GM18505 (cell line): ENCODE measurements at regions not wholly inside any gene's neighbourhood (a gene's known extent, or its start where the extent isn't known, plus 50 kb on each side); places are given as distances from the start of the nearest gene placed in this dataset.

ENCODE experiments used
- ATAC-seq: cut with Tn5 transposase; IDR thresholded peaks from one replicate; pipeline ENCODE4 v1.9.1; 2021; ENCODE audit not compliant: unreplicated experiment
- POLR2A ChIP-seq: IDR thresholded peaks from 4 replicates; pipeline ENCODE4 v1.6.1; 2011; ENCODE audit warnings: borderline replicate concordance; ENCODE audit not compliant: insufficient read depth, insufficient read length; ENCODE audit errors: extremely low read depth

DNA sequence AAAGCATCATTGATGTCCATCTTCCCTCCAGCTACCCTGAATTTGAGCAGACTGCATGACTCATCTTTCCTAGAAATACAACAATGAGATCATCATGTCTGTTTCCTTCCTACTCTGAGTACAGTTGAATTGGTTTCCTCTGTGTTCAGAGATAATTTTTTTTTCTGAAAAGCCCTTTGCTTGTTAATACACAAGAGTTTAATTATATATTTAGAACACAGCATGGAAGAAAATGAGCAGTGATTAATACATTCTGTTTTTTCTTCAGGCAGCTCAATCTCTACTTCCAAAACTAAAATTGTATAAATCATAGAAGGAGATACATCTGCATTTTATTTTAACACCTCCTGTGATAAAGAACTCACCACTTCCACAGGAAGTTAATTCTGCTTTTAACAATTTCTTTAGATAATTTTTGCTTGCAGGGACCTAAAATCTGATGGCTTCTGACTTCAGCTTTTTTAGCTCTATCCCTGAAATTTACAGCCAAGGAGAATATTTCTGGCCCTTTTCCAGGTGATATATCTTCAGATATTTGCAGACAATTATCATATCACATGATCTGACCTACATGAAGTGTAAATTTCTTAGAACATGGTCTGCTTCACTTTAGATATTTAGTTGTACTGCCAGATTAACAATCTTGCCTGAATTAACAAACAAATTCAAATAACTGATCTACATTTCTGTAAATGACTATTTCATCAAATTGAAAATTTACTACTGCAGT, 249.0 kb downstream of the TRIB2 start:
- ATAC-seq = no peak
- no peak for TF ChIP-seq POLR2A

DNA sequence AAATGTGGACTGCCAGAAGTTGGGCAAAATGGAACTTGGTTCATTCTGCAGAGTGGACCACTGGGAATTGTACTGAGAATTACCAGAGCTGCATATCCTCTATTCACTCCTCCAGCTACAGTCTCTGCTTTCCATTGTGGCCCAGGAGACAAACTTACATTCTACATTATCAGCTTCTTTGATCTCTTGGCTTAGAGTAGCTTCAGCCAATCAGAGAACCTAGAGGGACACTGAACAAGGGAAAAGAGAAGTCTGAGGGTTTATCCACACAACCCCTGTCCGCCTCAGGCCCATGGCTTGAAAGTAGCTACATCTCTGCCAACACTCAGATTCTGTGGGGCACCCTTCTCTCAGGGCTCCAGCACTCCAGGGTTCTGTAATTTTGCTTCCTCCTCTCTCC, 251.1 kb downstream of the TRIB2 start:
- no peak for TF ChIP-seq POLR2A
- no peak for ATAC-seq

DNA sequence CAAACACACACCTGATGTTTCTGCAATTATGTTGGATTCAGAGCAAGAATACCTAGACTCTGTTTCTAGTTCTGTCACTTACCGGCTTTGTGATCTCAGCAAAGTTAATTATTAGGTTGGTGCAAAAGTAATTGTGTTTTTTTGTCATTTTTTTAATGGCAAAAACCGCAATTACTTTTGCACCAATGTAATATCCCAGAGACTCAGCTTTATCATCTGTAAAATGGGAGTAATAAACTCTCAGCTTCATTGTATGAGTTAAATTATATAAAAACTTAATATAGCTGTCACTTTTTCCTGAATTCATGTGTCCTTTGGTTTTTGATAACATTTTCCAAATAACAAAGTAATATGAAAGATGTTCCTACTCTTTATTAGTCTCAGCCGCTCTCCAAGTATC, 251.7 kb downstream of the TRIB2 start:
- no peak for ATAC-seq

DNA sequence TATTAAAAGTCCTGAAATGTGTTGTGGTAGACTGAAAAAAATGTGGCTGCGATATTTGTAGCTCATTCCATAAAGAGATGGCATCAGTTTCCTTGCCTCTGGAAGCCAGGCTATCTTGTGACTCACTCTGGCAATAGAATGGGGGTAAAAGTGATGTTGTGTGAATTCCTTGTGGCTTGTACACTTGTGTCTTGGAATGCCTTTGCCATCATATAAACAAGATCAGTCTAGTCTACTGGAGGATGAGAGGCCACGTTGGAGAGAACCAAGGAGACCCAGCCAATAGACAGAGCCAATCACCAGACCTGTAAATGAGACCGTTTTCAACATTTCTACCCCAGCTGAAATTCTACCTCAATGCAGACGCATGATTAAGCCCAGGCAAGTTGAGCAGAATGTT, 254.1 kb downstream of the TRIB2 start:
- TF ChIP-seq POLR2A = no peak
- ATAC-seq = no peak

More for the DNA sequence above, 251.7 kb downstream of the TRIB2 start:
- TF ChIP-seq POLR2A = no peak

DNA sequence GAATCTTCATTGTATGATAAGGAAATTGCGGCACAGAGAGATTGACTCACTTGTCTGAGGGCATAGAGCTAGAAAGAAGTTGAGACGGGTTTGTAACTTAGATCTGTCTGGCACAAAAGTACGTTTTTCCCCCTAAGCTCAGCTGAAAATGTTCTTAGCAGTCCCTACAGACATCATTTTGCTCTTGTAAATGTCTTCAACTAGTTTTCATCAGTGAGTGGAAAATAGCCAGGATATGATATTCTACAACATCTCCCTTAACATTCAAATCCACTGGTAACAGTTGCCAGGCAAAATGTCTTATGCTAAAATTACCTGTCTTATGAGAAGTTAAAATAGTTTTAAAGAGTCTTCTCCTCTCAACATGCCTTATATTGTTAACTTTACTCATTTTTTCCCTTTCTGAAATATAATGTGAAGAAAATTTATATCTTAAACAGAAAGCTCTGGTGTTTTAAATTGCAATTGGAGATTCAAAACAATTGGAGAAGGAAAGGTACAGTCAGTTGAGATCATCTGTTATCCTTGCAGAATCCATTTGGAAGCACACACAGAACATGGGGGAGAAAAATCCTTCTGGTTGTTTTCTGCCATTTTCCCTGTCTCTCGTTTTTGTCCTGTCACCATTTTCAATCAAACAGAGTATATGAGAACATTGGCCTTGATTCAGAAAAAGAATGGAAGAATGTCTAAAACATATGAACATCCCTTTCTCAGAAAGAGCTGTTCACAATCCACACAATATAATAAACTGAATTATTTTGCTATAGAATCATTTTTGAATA, 255.0 kb downstream of the TRIB2 start:
- no peak for TF ChIP-seq POLR2A

DNA sequence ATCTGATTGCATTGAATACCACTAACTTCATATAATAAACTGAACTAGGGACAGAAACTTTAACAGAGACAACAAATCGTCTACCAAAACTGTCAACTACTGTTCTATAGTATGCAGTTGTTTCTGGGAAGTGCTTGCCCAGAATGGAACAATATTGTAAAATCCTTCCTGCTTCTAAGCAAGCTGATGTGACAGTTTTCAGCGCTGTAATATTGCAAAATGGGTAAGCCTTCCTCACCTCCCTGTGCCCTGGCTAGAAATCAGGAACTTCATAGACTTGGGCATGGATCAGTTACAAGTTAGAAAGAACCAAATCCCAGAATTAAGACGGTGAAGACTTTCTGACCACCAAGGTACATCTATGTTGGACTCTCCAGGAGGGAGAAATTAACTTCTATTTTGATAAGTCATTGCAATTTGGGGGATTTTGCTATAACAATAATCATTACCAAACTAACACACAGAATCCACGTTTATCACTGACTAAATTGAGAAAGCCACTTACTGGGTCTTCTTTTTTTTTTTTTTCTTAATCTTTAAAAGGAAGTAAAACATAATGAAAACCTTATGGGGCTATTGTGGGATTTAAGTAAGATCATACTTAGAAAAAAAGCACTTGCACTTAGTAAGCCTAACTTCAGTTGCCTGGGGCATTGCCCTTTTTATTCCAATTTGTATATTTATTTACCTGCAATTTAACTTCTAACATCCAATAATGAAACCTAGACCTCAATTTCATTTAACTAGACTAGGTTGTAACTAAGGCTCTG, 261.5 kb downstream of the TRIB2 start:
- TF ChIP-seq POLR2A = no peak
- no peak for ATAC-seq

More for the DNA sequence above, 255.0 kb downstream of the TRIB2 start:
- ATAC-seq = no peak

DNA sequence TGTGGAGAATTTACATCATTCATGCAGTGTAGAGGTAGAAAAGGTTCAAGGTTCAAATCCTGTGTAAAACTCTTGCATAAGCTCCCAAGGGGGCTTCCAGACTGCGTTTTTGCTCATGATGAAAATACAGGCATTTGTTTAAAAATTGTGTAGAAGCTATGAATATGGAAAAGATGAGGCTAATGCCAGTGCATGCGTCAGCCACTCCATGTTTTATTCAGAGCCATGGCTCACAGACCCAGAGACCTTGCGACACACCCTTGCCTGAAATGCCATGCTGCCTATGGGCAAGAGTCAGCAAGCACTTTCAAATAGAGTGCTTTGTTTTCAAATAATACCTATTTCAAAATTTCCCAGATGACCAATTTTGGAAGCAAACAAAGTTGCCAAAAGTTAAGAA, 262.3 kb downstream of the TRIB2 start:
- no peak for TF ChIP-seq POLR2A
- no peak for ATAC-seq

DNA sequence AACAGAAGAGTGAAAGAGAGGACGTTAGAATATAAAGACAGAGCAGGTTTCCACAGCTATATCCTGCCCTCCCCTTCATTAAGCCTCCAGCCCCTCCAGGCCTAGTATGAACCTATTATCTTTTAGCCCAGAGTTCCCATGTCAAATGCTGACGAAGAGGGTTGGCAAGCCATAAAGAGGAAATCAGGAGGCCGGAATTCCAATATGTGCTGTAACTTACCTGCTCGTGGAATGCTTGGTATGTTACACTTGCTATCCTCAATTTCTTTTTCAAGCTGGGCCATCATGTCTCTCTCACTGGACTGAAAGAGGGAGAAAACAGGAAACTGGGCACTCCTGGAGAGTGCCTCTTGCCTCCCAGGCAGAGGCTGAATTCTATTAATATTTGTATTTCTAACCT, 264.1 kb downstream of the TRIB2 start:
- no peak for TF ChIP-seq POLR2A
- ATAC-seq = no peak

DNA sequence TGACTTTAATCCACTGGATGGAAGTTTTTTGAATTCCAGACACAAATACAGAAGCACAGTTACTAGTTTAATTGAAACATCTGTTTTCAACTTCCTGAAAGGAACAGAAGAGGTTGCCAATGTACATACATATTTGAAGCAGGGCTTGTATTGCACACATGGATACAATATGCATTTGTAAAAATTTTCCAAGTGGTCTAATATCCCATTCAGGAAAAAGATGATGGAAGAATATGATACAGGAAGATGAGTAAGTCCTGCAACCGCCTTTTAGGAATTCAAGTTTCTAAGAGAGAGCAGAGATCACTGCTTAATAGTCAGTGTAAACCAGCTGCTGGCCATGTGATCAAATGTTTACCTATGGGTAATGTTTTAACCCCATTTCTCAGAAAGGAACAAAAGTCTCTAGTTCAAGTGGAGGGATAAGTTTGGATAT, 265.4 kb downstream of the TRIB2 start:
- no peak for TF ChIP-seq POLR2A
- ATAC-seq = no peak

DNA sequence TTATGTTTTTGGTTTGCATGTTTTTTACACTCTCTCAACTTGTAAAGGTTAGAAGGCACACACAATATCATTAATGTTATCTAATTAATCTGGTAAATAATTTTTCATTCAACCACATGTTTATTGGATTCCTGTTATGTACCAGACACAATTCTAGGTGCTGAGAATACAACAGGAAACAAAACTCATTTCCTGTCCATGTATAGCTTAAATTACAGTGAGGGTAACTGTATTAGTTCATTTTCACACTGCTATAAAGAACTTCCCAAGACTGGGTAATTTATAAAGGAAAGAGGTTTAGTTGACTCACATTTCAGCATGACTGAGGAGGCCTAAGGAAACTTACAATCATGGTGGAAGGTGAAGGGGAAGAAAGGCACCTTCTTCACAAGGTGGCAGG, 270.5 kb downstream of the TRIB2 start:
- no peak for ATAC-seq
- no peak for TF ChIP-seq POLR2A

DNA sequence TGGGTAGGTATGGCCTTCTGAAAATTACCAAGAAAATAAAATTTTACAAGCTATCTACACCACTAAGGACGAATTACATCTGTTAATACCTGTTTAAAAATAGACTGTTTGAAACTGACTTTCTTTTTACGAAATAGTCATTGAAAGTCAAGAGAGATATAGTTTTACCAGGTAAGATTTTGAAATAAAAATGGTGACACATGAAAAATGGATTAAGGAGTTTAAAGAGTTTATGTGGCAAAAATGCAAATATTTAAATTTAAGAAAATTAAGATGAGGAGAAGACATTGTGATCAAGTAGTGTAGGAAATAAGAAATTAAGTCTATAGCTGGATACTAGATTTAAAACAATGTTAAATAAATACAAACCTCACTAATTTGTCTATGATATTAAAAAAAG, 271.5 kb downstream of the TRIB2 start:
- ATAC-seq = no peak
- TF ChIP-seq POLR2A = no peak

DNA sequence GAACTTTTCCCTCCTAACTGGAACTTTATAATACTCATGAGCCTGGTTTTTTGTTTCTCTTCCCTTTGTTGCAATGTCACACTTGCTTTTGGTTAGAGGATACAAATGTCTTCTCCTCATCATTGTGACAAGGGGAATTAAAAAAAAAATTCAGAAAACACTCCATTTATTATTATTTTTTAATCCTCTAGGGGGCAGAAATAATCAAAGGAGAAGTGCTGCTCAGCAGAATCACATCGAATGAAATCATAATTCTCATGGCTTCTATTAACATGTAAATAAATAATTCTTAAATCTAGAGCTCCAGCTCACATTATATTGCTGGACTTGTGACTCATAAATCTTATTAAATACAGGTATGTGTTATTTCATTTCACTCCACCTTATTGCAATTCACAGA, 273.8 kb downstream of the TRIB2 start:
- TF ChIP-seq POLR2A = no peak
- no peak for ATAC-seq

DNA sequence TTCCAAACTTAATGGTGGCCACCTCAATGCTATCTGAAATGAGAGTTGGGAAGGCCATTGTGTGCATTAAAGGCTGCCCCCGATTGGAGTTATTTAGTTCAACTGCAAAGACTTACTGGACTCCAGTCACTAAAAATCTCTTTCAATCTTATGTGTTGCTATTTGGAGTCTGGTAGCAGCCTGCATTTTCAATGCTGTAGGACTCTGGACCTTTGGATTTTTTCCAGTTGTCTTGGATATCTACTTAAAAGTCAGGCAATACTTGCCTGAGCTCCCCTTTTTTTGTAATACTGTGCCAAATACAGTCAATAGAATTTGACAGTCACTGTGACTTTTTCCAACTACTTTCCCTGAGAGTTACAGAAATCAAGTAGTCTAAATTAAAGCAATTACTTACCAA, 281.9 kb downstream of the TRIB2 start:
- no peak for ATAC-seq
- TF ChIP-seq POLR2A = no peak
